ENCODE measurements at regions not wholly inside any gene's neighbourhood (a gene's known extent, or its start where the extent isn't known, plus 50 kb on each side); places are given as distances from the start of the nearest gene placed in this dataset.

DNA sequence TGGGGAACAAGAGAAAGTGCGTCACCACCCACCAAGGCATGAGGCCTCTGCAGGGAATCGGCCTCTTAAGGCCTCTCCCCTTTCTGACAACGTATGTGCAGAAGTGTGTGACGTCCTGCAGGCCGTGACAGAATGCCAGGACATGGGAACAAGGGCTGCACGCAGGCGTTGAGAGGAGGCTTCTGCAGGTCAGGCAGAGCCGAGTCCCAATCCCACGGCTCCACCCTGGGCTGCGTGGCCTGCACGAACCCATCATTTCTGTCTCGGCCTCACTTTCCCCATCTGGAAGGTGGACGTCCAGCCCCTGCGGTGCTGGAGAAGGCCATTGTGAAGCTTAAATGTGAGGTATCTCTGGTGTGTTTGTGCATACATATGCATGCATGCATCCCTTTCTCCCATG lies 61.8 kb downstream of the SHANK2 start:
- no peak for DNase-seq
- no peaks in the 10 kb centered on the region for H3K27me3 ChIP-seq
- no peak for TF ChIP-seq EP300 (IDR thresholded peaks at IDR 0.05; ENCODE audit: low read depth)
- TF ChIP-seq POLR2AphosphoS5 (IDR thresholded peaks at IDR 0.05), result no peak
- TF ChIP-seq, protein P1, sequence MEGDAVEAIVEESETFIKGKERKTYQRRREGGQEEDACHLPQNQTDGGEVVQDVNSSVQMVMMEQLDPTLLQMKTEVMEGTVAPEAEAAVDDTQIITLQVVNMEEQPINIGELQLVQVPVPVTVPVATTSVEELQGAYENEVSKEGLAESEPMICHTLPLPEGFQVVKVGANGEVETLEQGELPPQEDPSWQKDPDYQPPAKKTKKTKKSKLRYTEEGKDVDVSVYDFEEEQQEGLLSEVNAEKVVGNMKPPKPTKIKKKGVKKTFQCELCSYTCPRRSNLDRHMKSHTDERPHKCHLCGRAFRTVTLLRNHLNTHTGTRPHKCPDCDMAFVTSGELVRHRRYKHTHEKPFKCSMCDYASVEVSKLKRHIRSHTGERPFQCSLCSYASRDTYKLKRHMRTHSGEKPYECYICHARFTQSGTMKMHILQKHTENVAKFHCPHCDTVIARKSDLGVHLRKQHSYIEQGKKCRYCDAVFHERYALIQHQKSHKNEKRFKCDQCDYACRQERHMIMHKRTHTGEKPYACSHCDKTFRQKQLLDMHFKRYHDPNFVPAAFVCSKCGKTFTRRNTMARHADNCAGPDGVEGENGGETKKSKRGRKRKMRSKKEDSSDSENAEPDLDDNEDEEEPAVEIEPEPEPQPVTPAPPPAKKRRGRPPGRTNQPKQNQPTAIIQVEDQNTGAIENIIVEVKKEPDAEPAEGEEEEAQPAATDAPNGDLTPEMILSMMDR (IDR thresholded peaks at IDR 0.05), result no peak
- TF ChIP-seq POLR2A (IDR thresholded peaks at IDR 0.05), result no peak
- no peaks in the 10 kb centered on the region for H3K36me3 ChIP-seq
- H3K9me3 ChIP-seq, result no peaks in the 10 kb centered on the region
- intact Hi-C loops (cut with DNase I; ENCODE audit: low total_unique reads), result no loop called here
- H3K4me3 ChIP-seq, result no peak overlapping the region
- WGBS, 2 donors (ENCODE audit: low coverage in 1 of 2), result 90% methylated on average over 14 of the region's 14 CpGs; no CpG with 5 or more reads in 1 of the 2 donors
- peaks cover 0 to 14% (median 4%) of the 10 kb centered on the region in 4 donors for H3K4me1 ChIP-seq
- no peak overlapping the region for H3K27ac ChIP-seq
- in situ Hi-C loops (cut with MboI; ENCODE audit: low pct_ligation_motif_present in 1 of 4, low pct_unique_long_range_greater_than_20kb in 1 of 4, low sequenced_read_pairs in 3 of 4), result no loop called here

DNA sequence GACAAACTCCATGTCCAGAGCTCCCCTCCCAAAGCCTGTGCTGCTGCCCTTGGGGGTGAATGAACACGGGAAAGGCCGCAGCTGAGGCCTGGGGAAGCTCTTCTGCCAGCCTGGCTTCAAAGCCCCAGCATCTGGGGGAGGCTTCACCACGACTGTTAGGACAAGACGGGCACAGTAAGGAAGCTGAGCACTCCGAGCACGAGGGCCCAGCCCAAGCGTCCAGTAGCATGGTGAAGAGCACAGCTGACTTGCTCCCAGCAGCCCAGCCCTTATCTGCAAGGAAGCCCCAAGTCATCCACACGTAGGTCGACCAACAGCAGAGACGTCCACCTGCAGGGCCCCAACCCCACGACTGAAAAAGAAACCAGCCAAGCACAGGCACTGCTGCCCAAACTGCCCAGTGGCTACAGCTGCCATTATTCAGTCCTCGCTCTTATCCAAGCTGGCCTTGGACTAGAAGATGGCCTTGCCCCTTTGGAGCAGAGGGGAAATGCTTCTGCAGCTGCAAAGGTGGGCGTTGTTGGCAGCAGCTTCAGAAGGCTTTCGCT lies 62.5 kb downstream of the SHANK2 start:
- TF ChIP-seq, protein P1 (IDR thresholded peaks at IDR 0.05), result no peak
- TF ChIP-seq EP300 (IDR thresholded peaks at IDR 0.05; ENCODE audit: low read depth) (no peak), POLR2A (IDR thresholded peaks at IDR 0.05) (no peak), POLR2AphosphoS5 (IDR thresholded peaks at IDR 0.05) (no peak)
- in situ Hi-C loops (cut with MboI; ENCODE audit: low pct_ligation_motif_present in 1 of 4, low pct_unique_long_range_greater_than_20kb in 1 of 4, low sequenced_read_pairs in 3 of 4), result no loop called here
- no peaks in the 10 kb centered on the region for H3K36me3 ChIP-seq
- no peak overlapping the region for H3K4me3 ChIP-seq
- intact Hi-C loops (cut with DNase I; ENCODE audit: low total_unique reads), result no loop called here
- no peaks in the 10 kb centered on the region for H3K27me3 ChIP-seq
- no peak overlapping the region for H3K27ac ChIP-seq
- no peak for DNase-seq
- H3K9me3 ChIP-seq, result no peaks in the 10 kb centered on the region
- WGBS, 2 donors (ENCODE audit: low coverage in 1 of 2), result 82% methylated on average over 14 of the region's 14 CpGs; no CpG with 5 or more reads in 1 of the 2 donors
- peaks cover 0 to 11% (median 3%) of the 10 kb centered on the region in 4 donors for H3K4me1 ChIP-seq

DNA sequence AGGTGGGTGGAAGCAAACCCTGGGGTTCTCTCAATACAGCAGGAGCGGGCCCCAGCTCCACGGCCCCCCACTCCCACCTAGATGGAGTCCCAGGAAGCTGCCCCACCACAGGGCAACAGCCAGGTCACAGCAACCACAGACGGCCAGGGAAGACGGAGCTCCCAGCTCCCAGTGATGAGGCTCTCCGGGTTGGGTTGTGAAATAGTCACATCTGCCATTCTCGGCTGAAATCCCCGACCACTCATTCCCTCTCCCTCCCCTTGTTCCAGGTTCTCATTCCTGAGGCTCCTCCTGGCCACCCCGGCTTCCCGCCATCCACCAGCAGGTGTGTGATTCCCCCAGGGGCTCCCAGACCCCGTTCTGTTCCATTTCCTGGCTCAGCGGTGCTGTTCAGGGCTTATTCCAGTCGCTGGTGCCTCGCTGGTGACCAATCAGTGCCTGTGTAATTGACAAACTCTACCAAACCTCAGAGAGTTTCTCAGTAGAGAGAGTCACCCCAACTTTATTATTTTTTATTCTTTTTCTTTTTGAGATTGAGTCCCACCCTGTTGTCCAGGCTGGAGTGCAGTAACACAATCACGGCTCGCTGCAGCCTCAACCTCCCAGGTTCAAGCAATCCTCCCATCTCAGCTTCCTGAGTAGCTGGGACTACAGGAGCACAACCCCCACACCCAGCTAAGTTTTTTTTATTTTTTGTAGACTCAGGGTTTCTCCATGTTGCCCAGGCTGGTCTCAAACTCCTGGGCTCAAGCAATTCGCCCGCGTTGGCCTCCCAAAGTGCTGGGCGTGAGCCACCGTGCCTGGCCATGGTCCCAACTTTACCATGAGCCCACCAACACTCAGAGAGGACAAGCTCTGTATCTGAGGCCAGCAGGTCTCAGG lies 63.2 kb downstream of the SHANK2 start:
- in situ Hi-C loops (cut with MboI; ENCODE audit: low pct_ligation_motif_present in 1 of 4, low pct_unique_long_range_greater_than_20kb in 1 of 4, low sequenced_read_pairs in 3 of 4), result no loop called here
- H3K4me3 ChIP-seq, result no peak overlapping the region

DNA sequence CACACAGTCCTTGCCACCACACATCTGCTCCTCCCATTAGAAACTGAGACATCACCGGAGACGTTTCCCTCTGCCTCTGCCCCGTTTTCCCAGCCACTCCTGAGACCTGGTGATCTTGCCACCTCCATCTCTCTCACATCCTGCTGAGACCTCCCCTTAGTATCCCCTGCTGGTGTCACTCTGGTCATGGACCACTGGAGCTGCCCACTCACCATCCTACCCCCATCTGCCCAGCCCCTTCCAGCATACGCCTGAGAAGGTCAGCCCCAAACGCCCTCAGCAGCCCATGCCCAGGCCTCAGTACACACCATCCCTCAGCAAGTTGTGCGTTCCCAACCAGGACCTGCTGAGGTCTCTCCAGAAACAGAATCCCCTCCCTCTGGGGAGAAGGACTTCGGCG lies 64.3 kb downstream of the SHANK2 start:
- 87% methylated on average over 8 of the region's 8 CpGs; no CpG with 5 or more reads in 1 of the 2 donors for WGBS, 2 donors (ENCODE audit: low coverage in 1 of 2)
- no peak for DNase-seq
- intact Hi-C loops (cut with DNase I; ENCODE audit: low total_unique reads) (no loop called here), in situ Hi-C loops (cut with MboI; ENCODE audit: low pct_ligation_motif_present in 1 of 4, low pct_unique_long_range_greater_than_20kb in 1 of 4, low sequenced_read_pairs in 3 of 4) (no loop called here)
- no peaks in the 10 kb centered on the region for H3K36me3 ChIP-seq
- H3K27me3 ChIP-seq, result no peaks in the 10 kb centered on the region
- H3K27ac ChIP-seq, result no peak overlapping the region
- no peaks in the 10 kb centered on the region for H3K9me3 ChIP-seq
- no peak for TF ChIP-seq EP300 (IDR thresholded peaks at IDR 0.05; ENCODE audit: low read depth)
- TF ChIP-seq POLR2A (IDR thresholded peaks at IDR 0.05), result no peak
- TF ChIP-seq, protein P1 (IDR thresholded peaks at IDR 0.05), result no peak
- TF ChIP-seq POLR2AphosphoS5 (IDR thresholded peaks at IDR 0.05), result no peak
- peaks cover 0 to 4% (median 0%) of the 10 kb centered on the region in 4 donors for H3K4me1 ChIP-seq
- no peak overlapping the region for H3K4me3 ChIP-seq

More for the DNA sequence above, 63.2 kb downstream of the SHANK2 start:
- H3K36me3 ChIP-seq, result no peaks in the 10 kb centered on the region
- TF ChIP-seq, protein P1 (IDR thresholded peaks at IDR 0.05), result no peak
- TF ChIP-seq EP300 (IDR thresholded peaks at IDR 0.05; ENCODE audit: low read depth) (no peak), POLR2A (IDR thresholded peaks at IDR 0.05) (no peak), POLR2AphosphoS5 (IDR thresholded peaks at IDR 0.05) (no peak)
- 87 to 100% methylated on average over 2 to 20 of the region's 20 CpGs for WGBS, 2 donors (ENCODE audit: low coverage in 1 of 2)
- intact Hi-C loops (cut with DNase I; ENCODE audit: low total_unique reads), result no loop called here
- peaks cover 0 to 5% (median 0%) of the 10 kb centered on the region in 4 donors for H3K4me1 ChIP-seq
- no peak overlapping the region for H3K27ac ChIP-seq
- DNase-seq, result no peak
- no peaks in the 10 kb centered on the region for H3K27me3 ChIP-seq
- no peaks in the 10 kb centered on the region for H3K9me3 ChIP-seq

Data from transverse colon (tissue), 4 donors.